SJCRH30 (cell line): ENCODE measurements at regions not wholly inside any gene's neighbourhood (a gene's known extent, or its start where the extent isn't known, plus 50 kb on each side); places are given as distances from the start of the nearest gene placed in this dataset.

Source experiments
- DNase-seq, 2 experiments: peaks; one replicate each; pipeline ENCODE4 v3.0.0-alpha.2; 2015 to 2020
- H3K27ac ChIP-seq: fragments of 250-450 bp; sonication (Bioruptor Pico); 2 replicates; pipeline ENCODE4 v1.5.1; 2020; ENCODE audit warnings: mild to moderate bottlenecking, moderate library complexity
- H3K27me3 ChIP-seq: fragments of 250-450 bp; sonication (Bioruptor Pico); 2 replicates; pipeline ENCODE4 v1.5.1; 2020; ENCODE audit warnings: mild to moderate bottlenecking, moderate library complexity
- H3K36me3 ChIP-seq: fragments of 250-450 bp; sonication (Bioruptor Pico); 2 replicates; pipeline ENCODE4 v1.5.1; 2020; ENCODE audit warnings: mild to moderate bottlenecking, moderate library complexity
- H3K4me1 ChIP-seq: fragments of 250-450 bp; sonication (Bioruptor Pico); 2 replicates; pipeline ENCODE4 v1.5.1; 2020; ENCODE audit warnings: mild to moderate bottlenecking, moderate library complexity
- H3K4me3 ChIP-seq: fragments of 250-450 bp; sonication (Bioruptor Pico); 2 replicates; pipeline ENCODE4 v1.5.1; 2020; ENCODE audit warnings: mild to moderate bottlenecking, moderate library complexity
- H3K9me3 ChIP-seq: fragments of 250-450 bp; sonication (Bioruptor Pico); replicated peaks from 2 replicates; pipeline ENCODE4 v1.5.1; 2020; ENCODE audit warnings: mild to moderate bottlenecking, moderate library complexity

- no peaks in the 10 kb centered on the region for H3K9me3 ChIP-seq
- H3K4me1 ChIP-seq = no peaks in the 10 kb centered on the region
- DNase-seq = no peak
- H3K4me3 ChIP-seq = no peak overlapping the region
- H3K27ac ChIP-seq = no peak overlapping the region
- no peaks in the 10 kb centered on the region for H3K27me3 ChIP-seq
- H3K36me3 ChIP-seq = no peaks in the 10 kb centered on the region
Observed at GRCh38 chr10:64486901-64487300, 965.7 kb downstream of the REEP3 start.

GRCh38 chr10:64494901-64495300 lies 973.7 kb downstream of the REEP3 start:
- no peak for DNase-seq
- no peaks in the 10 kb centered on the region for H3K36me3 ChIP-seq

GRCh38 chr10:64497306-64497705 lies 976.1 kb downstream of the REEP3 start:
- H3K27me3 ChIP-seq = no peaks in the 10 kb centered on the region
- no peaks in the 10 kb centered on the region for H3K4me1 ChIP-seq
- no peaks in the 10 kb centered on the region for H3K36me3 ChIP-seq
- DNase-seq = no peak
- H3K27ac ChIP-seq = no peak overlapping the region
- no peak overlapping the region for H3K4me3 ChIP-seq
- H3K9me3 ChIP-seq = no peaks in the 10 kb centered on the region

More at GRCh38 chr10:64494901-64495300, 973.7 kb downstream of the REEP3 start:
- no peak overlapping the region for H3K27ac ChIP-seq
- H3K9me3 ChIP-seq = no peaks in the 10 kb centered on the region
- H3K4me1 ChIP-seq = no peaks in the 10 kb centered on the region
- no peaks in the 10 kb centered on the region for H3K27me3 ChIP-seq
- H3K4me3 ChIP-seq = no peak overlapping the region

GRCh38 chr10:64501807-64502206 lies 980.6 kb downstream of the REEP3 start:
- Histone ChIP-seq H3K4me3 (no peak overlapping the region), H3K27ac (no peak overlapping the region), H3K27me3 (no peaks in the 10 kb centered on the region), H3K36me3 (no peaks in the 10 kb centered on the region), H3K4me1 (no peaks in the 10 kb centered on the region), H3K9me3 (no peaks in the 10 kb centered on the region)
- no peak for DNase-seq

- H3K27ac ChIP-seq = no peak overlapping the region
- no peaks in the 10 kb centered on the region for H3K27me3 ChIP-seq
- DNase-seq = no peak
- H3K4me1 ChIP-seq = no peaks in the 10 kb centered on the region
- no peaks in the 10 kb centered on the region for H3K9me3 ChIP-seq
- H3K4me3 ChIP-seq = no peak overlapping the region
- H3K36me3 ChIP-seq = no peaks in the 10 kb centered on the region
Observed at GRCh38 chr10:64502936-64503335, 981.7 kb downstream of the REEP3 start.

- H3K4me1 ChIP-seq = no peaks in the 10 kb centered on the region
- no peaks in the 10 kb centered on the region for H3K9me3 ChIP-seq
- no peaks in the 10 kb centered on the region for H3K36me3 ChIP-seq
- no peaks in the 10 kb centered on the region for H3K27me3 ChIP-seq
- DNase-seq = no peak
- no peak overlapping the region for H3K4me3 ChIP-seq
- no peak overlapping the region for H3K27ac ChIP-seq
Observed at GRCh38 chr10:64503429-64503828, 982.2 kb downstream of the REEP3 start.

- H3K27me3 ChIP-seq = no peaks in the 10 kb centered on the region
- H3K36me3 ChIP-seq = no peaks in the 10 kb centered on the region
- H3K4me3 ChIP-seq = no peak overlapping the region
- no peaks in the 10 kb centered on the region for H3K9me3 ChIP-seq
- H3K27ac ChIP-seq = no peak overlapping the region
- no peak for DNase-seq
- no peaks in the 10 kb centered on the region for H3K4me1 ChIP-seq
Observed at GRCh38 chr10:64505501-64505900, 984.3 kb downstream of the REEP3 start.

GRCh38 chr10:64506963-64507362 lies 985.8 kb downstream of the REEP3 start:
- no peak overlapping the region for H3K27ac ChIP-seq
- no peaks in the 10 kb centered on the region for H3K9me3 ChIP-seq
- DNase-seq = no peak
- H3K4me3 ChIP-seq = no peak overlapping the region
- no peaks in the 10 kb centered on the region for H3K4me1 ChIP-seq
- no peaks in the 10 kb centered on the region for H3K36me3 ChIP-seq
- no peaks in the 10 kb centered on the region for H3K27me3 ChIP-seq

- Histone ChIP-seq H3K4me3 (no peak overlapping the region), H3K4me1 (no peaks in the 10 kb centered on the region)
Observed at GRCh38 chr10:64507651-64508028, 986.4 kb downstream of the REEP3 start.

GRCh38 chr10:64508029-64508661 lies 986.9 kb downstream of the REEP3 start:
- Histone ChIP-seq H3K4me1 (no peaks in the 10 kb centered on the region), H3K4me3 (no peak overlapping the region), H3K9me3 (no peaks in the 10 kb centered on the region), H3K27me3 (no peaks in the 10 kb centered on the region), H3K36me3 (no peaks in the 10 kb centered on the region), H3K27ac (no peak overlapping the region)
- DNase-seq = no peak

More at GRCh38 chr10:64507651-64508028, 986.4 kb downstream of the REEP3 start:
- Histone ChIP-seq H3K27me3 (no peaks in the 10 kb centered on the region), H3K9me3 (no peaks in the 10 kb centered on the region), H3K27ac (no peak overlapping the region), H3K36me3 (no peaks in the 10 kb centered on the region)
- no peak for DNase-seq

- no peaks in the 10 kb centered on the region for H3K27me3 ChIP-seq
- no peaks in the 10 kb centered on the region for H3K4me1 ChIP-seq
- no peaks in the 10 kb centered on the region for H3K9me3 ChIP-seq
- DNase-seq = no peak
- H3K4me3 ChIP-seq = no peak overlapping the region
- H3K27ac ChIP-seq = no peak overlapping the region
- H3K36me3 ChIP-seq = no peaks in the 10 kb centered on the region
Observed at GRCh38 chr10:64515970-64516699, 994.9 kb downstream of the REEP3 start.

- Histone ChIP-seq H3K4me1 (no peaks in the 10 kb centered on the region), H3K9me3 (no peaks in the 10 kb centered on the region), H3K4me3 (no peak overlapping the region), H3K27ac (no peak overlapping the region), H3K36me3 (no peaks in the 10 kb centered on the region), H3K27me3 (no peaks in the 10 kb centered on the region)
- DNase-seq = no peak
Observed at GRCh38 chr10:64518456-64518855, 997.3 kb downstream of the REEP3 start.

- no peaks in the 10 kb centered on the region for H3K36me3 ChIP-seq
- DNase-seq = no peak
- no peaks in the 10 kb centered on the region for H3K27me3 ChIP-seq
- no peak overlapping the region for H3K27ac ChIP-seq
- no peaks in the 10 kb centered on the region for H3K9me3 ChIP-seq
- H3K4me1 ChIP-seq = no peaks in the 10 kb centered on the region
- H3K4me3 ChIP-seq = no peak overlapping the region
Observed at GRCh38 chr10:64519427-64519826, 998.2 kb downstream of the REEP3 start.

GRCh38 chr10:64519831-64520230 lies 998.6 kb downstream of the REEP3 start:
- no peaks in the 10 kb centered on the region for H3K9me3 ChIP-seq
- no peaks in the 10 kb centered on the region for H3K27me3 ChIP-seq
- H3K4me3 ChIP-seq = no peak overlapping the region
- DNase-seq = no peak
- H3K4me1 ChIP-seq = no peaks in the 10 kb centered on the region
- no peak overlapping the region for H3K27ac ChIP-seq
- no peaks in the 10 kb centered on the region for H3K36me3 ChIP-seq

GRCh38 chr10:64523065-64523759 lies 1002.0 kb downstream of the REEP3 start:
- H3K36me3 ChIP-seq = no peaks in the 10 kb centered on the region
- H3K9me3 ChIP-seq = no peaks in the 10 kb centered on the region
- no peaks in the 10 kb centered on the region for H3K4me1 ChIP-seq

More at GRCh38 chr10:64523065-64523759, 1002.0 kb downstream of the REEP3 start:
- DNase-seq = no peak
- Histone ChIP-seq H3K27ac (no peak overlapping the region), H3K27me3 (no peaks in the 10 kb centered on the region), H3K4me3 (no peak overlapping the region)
